ENCODE measurements at regions not wholly inside any gene's neighbourhood (a gene's known extent, or its start where the extent isn't known, plus 50 kb on each side); places are given as distances from the start of the nearest gene placed in this dataset.

GRCh38 chr17:69608808-69609472 is 194.4 kb downstream of the MAP2K6 start:
- intact Hi-C loops (cut with DNase I) = loop anchor here (10.0 kb wide), 1 partner anchor 536 kb away; no protein-coding TSS in a partner anchor
- peaks cover 0 to 29% of the 10 kb centered on the region in 2 donors for H3K4me1 ChIP-seq (replicated peaks in 1 of 2)
- no peaks in the 10 kb centered on the region for H3K9me3 ChIP-seq (replicated peaks in 1 of 3)
- H3K27me3 ChIP-seq = no peaks in the 10 kb centered on the region
- no peaks in the 10 kb centered on the region for H3K36me3 ChIP-seq (replicated peaks in 1 of 2)
- WGBS, 4 donors = 38 to 58% (median 46%) methylated on average over 4 of the region's 4 CpGs
- peak; percentile 20 to 74 (median 48) for DNase-seq
- H3K27ac ChIP-seq = peak overlapping the region in 3 of 5 donors; percentile 6 to 56 (median 20)
- TF ChIP-seq CTCF (IDR thresholded peaks at IDR 0.05) (no peak), POLR2A (IDR thresholded peaks at IDR 0.05) (no peak)
- no peak overlapping the region for H3K4me3 ChIP-seq

DNA sequence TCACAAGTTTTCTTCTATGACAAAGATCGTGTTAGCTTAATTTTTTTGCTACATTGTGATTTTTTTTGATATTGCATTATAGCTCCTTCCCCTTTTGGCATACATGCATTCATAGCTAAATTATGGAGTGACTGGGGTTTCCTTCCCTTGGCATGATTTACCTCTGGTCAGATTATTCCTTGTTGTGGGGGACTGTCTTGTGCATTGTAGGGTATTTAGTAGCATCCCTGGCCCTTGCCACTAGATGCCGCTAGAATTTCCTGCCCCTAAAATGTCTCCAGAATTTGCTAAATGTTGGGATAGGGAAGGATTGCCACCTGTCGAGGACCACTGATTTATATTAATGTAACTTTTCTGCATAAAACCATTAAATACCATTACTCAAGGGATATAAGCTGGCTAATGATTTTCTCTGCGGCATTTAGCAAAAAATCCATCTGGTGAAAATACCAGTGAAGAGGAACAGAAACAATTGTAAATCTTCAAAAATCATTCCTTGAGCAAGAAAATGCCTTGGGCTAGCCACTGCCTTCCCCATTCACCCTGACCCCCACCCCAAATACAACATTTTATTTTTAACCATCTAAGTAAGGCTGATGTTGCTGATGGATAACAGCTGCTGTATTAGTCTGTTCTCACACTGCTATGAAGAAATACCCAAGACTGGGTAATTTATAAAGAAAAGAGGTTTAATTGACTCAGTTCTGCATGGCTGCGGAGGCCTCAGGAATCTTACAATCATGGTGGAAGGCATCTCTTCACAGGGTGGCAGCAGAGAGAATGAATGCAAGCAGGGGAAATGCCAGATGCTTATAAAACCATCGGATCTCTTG is 195.2 kb downstream of the MAP2K6 start:
- DNase-seq = peak in 2 of 7 donors; percentile 15
- H3K9me3 ChIP-seq (replicated peaks in 1 of 3) = no peaks in the 10 kb centered on the region
- intact Hi-C loops (cut with DNase I) = loop anchor here (10.0 kb wide), 1 partner anchor 535 kb away; no protein-coding TSS in a partner anchor
- H3K27me3 ChIP-seq = no peaks in the 10 kb centered on the region
- H3K4me1 ChIP-seq (replicated peaks in 1 of 2) = peaks cover 0 to 29% of the 10 kb centered on the region in 2 donors
- TF ChIP-seq CTCF (IDR thresholded peaks at IDR 0.05) (peak; percentile 22 to 55 (median 44)), POLR2A (IDR thresholded peaks at IDR 0.05) (no peak)
- no peaks in the 10 kb centered on the region for H3K36me3 ChIP-seq (replicated peaks in 1 of 2)
- no peak overlapping the region for H3K4me3 ChIP-seq
- peak overlapping the region in 3 of 5 donors; percentile 6 to 56 (median 15) for H3K27ac ChIP-seq
- WGBS, 4 donors = 63 to 66% (median 65%) methylated on average over 6 of the region's 6 CpGs

DNA sequence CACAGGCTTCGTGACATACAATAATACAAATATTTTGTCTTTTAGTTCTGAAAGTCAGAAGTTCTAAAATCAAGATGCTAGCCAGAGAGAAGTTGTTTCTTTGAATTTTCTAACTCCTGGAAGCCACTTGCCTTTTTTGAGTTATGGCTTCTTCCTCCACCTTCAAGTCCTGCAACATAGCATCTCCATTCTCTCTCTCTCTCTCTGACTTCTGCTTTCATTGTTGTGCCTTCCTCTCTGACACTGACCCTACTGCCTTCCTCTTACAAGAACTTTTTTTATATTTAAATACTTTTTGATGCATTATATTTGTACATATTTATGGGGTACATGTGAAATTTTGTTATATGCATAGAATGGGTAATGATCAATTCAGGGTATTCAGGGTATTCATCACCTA is 205.9 kb downstream of the MAP2K6 start:
- WGBS, 4 donors = 65 to 80% (median 68%) methylated on average over 1 of the region's 1 CpG
- H3K4me3 ChIP-seq = no peak overlapping the region
- DNase-seq = no peak
- TF ChIP-seq POLR2A (IDR thresholded peaks at IDR 0.05) = no peak
- no peak for TF ChIP-seq CTCF (IDR thresholded peaks at IDR 0.05)
- intact Hi-C loops (cut with DNase I) = no loop called here
- H3K36me3 ChIP-seq (replicated peaks in 1 of 2) = no peaks in the 10 kb centered on the region
- no peaks in the 10 kb centered on the region for H3K27me3 ChIP-seq
- H3K27ac ChIP-seq = no peak overlapping the region
- H3K4me1 ChIP-seq (replicated peaks in 1 of 2) = no peaks in the 10 kb centered on the region
- H3K9me3 ChIP-seq (replicated peaks in 1 of 3) = no peaks in the 10 kb centered on the region

- Histone ChIP-seq H3K27me3 (no peaks in the 10 kb centered on the region), H3K4me3 (no peak overlapping the region), H3K9me3 (replicated peaks in 1 of 3) (no peaks in the 10 kb centered on the region), H3K4me1 (replicated peaks in 1 of 2) (no peaks in the 10 kb centered on the region), H3K27ac (no peak overlapping the region), H3K36me3 (replicated peaks in 1 of 2) (no peaks in the 10 kb centered on the region)
- no peak for DNase-seq
- intact Hi-C loops (cut with DNase I) = no loop called here
- TF ChIP-seq POLR2A (IDR thresholded peaks at IDR 0.05) (no peak), CTCF (IDR thresholded peaks at IDR 0.05) (no peak)
- 24 to 83% (median 67%) methylated on average over 2 of the region's 2 CpGs for WGBS, 4 donors
Observed at GRCh38 chr17:69625474-69625873, 211.0 kb downstream of the MAP2K6 start.

Measured in adrenal gland (tissue), 9 donors.